Spleen (tissue), 11 donors: ENCODE measurements at regions not wholly inside any gene's neighbourhood (a gene's known extent, or its start where the extent isn't known, plus 50 kb on each side); places are given as distances from the start of the nearest gene placed in this dataset.

Source experiments
- DNase-seq: peaks from one replicate; pipeline ENCODE4 v3.0.0-alpha.2; 2020
- H3K27ac ChIP-seq, 8 donors: fragments of 200-600 bp; sonication (generic) in 7 of 8; 1 replicate in 4 of 8; 2 replicates in 4 of 8; pipeline versions ENCODE4 v1.5.0 to v1.8.0; 2016 to 2021; ENCODE audit warnings: inconsistent platforms in 4 of 8, mild to moderate bottlenecking in 4 of 8, moderate library complexity in 1 of 8
- H3K27me3 ChIP-seq, 7 donors: fragments of 200-600 bp; sonication (generic) in 6 of 7; replicated peaks in 1 of 7; 1 replicate in 4 of 7; 2 replicates in 3 of 7; pipeline versions ENCODE4 v1.5.0 to v1.8.0; 2016 to 2021; ENCODE audit warnings: inconsistent platforms in 3 of 7, mild to moderate bottlenecking in 1 of 7
- H3K36me3 ChIP-seq, 6 donors: fragments of 200-600 bp; sonication (generic) in 5 of 6; 1 replicate in 4 of 6; 2 replicates in 2 of 6; pipeline versions ENCODE4 v1.5.0 to v1.8.0; 2016 to 2021; ENCODE audit warnings: inconsistent platforms in 2 of 6
- H3K4me1 ChIP-seq, 6 donors: fragments of 200-600 bp; sonication (generic) in 5 of 6; 1 replicate in 3 of 6; 2 replicates in 3 of 6; pipeline versions ENCODE4 v1.5.0 to v1.8.0; 2016 to 2021; ENCODE audit warnings: inconsistent platforms in 3 of 6
- H3K4me3 ChIP-seq, 8 donors: fragments of 200-600 bp; sonication (generic) in 7 of 8; 1 replicate in 4 of 8; 2 replicates in 4 of 8; pipeline versions ENCODE4 v1.5.0 to v1.8.0; 2016 to 2021; ENCODE audit warnings: inconsistent platforms in 4 of 8, mild to moderate bottlenecking in 4 of 8, moderate library complexity in 2 of 8
- H3K9me3 ChIP-seq, 8 donors: fragments of 200-600 bp; sonication (generic) in 7 of 8; 1 replicate in 4 of 8; 2 replicates in 4 of 8; pipeline versions ENCODE4 v1.5.0 to v1.8.0; 2016 to 2021; ENCODE audit warnings: inconsistent platforms in 4 of 8
- CTCF ChIP-seq, 11 experiments: fragments of 200-600 bp in 7 of 11; fragments of 450-650 bp in 4 of 11; sonication (generic) in 4 of 11; IDR thresholded peaks in 8 of 11; conservative IDR thresholded peaks in 3 of 11; 1 replicate in 7 of 11; 2 replicates in 4 of 11; pipeline versions ENCODE4 v1.4.0 to v1.8.0; 2016 to 2021; ENCODE audit warnings: antibody characterized with exemption in 11 of 11, inconsistent platforms in 4 of 11, mild to moderate bottlenecking in 1 of 11
- POLR2A ChIP-seq, 3 donors: fragments of 450-650 bp; IDR thresholded peaks; one replicate each; pipeline ENCODE4 v1.5.1; 2017; ENCODE audit warnings: antibody characterized with exemption in 3 of 3, mild to moderate bottlenecking in 1 of 3
- POLR2AphosphoS5 ChIP-seq, 3 donors: sonication (generic); formaldehyde crosslinking; IDR thresholded peaks; one replicate each; pipeline ENCODE4 v1.5.1; 2017; ENCODE audit warnings: antibody characterized with exemption in 3 of 3
- WGBS, 5 donors: extraction: QIAGEN DNeasy Blood & Tissue Kit in 3 of 5; methylation state at CpG; one replicate each; pipeline versions ENCODE4 v1.1.5 to v1.1.7; 2013 to 2018; 5-methylcytosine and 5-hydroxymethylcytosine counted together
- intact Hi-C: fragments of 100-400 bp; cut with DNase I; formaldehyde crosslinking; loops from one replicate; pipeline ENCODE4 v1.15.0; 2023; ENCODE audit warnings: low total_unique reads
- donor health status: healthy with polysubstance abuse.
- donor health status: DM: no; HTN: no; CAD: no; lungs with moderate emphysema.
- donor health status: DM: no; HTN: no; CAD: no.
- donor health status: Bipolar disorder and iron deficiency.
- donor health status: healthy.
- donor health status: DM: no; HTN: no; CAD: no.
- donor health status: DM: yes; HTN: yes; CAD: no.

- TF ChIP-seq POLR2AphosphoS5 (IDR thresholded peaks at IDR 0.05) (no peak), CTCF (IDR thresholded peaks at IDR 0.05 in 8 of 11, conservative IDR thresholded peaks at IDR 0.05 in 3 of 11) (no peak), POLR2A (IDR thresholded peaks at IDR 0.05) (no peak)
- Histone ChIP-seq H3K4me1 (peaks cover 11 to 29% (median 19%) of the 10 kb centered on the region in 6 donors), H3K4me3 (no peak overlapping the region), H3K27me3 (no peaks in the 10 kb centered on the region), H3K36me3 (no peaks in the 10 kb centered on the region), H3K27ac (peak overlapping the region in 5 of 8 donors; percentile 3 to 68 (median 53)), H3K9me3 (no peaks in the 10 kb centered on the region)
- intact Hi-C loops: no loop called here
- 91 to 96% (median 94%) methylated on average over 6 of the region's 6 CpGs for WGBS, 5 donors
- DNase-seq: no peak
Observed at GRCh38 chr2:12178289-12179080, 432.1 kb downstream of the LPIN1 start.

GRCh38 chr2:12180031-12180430 is 433.6 kb downstream of the LPIN1 start:
- Histone ChIP-seq H3K9me3 (no peaks in the 10 kb centered on the region), H3K27me3 (no peaks in the 10 kb centered on the region), H3K36me3 (no peaks in the 10 kb centered on the region), H3K4me1 (peaks cover 11 to 29% (median 19%) of the 10 kb centered on the region in 6 donors), H3K27ac (no peak overlapping the region), H3K4me3 (no peak overlapping the region)
- TF ChIP-seq POLR2AphosphoS5 (IDR thresholded peaks at IDR 0.05): no peak
- no peak for TF ChIP-seq CTCF (IDR thresholded peaks at IDR 0.05 in 8 of 11, conservative IDR thresholded peaks at IDR 0.05 in 3 of 11)
- TF ChIP-seq POLR2A (IDR thresholded peaks at IDR 0.05): no peak
- intact Hi-C loops: no loop called here
- no peak for DNase-seq
- 66 to 88% (median 83%) methylated on average over 2 of the region's 2 CpGs for WGBS, 5 donors

GRCh38 chr2:12183032-12183645 is 436.7 kb downstream of the LPIN1 start:
- DNase-seq: no peak
- no peak overlapping the region for H3K27ac ChIP-seq

More at GRCh38 chr2:12183032-12183645, 436.7 kb downstream of the LPIN1 start:
- Histone ChIP-seq H3K4me3 (no peak overlapping the region), H3K36me3 (no peaks in the 10 kb centered on the region), H3K4me1 (peaks cover 0 to 8% (median 1%) of the 10 kb centered on the region in 6 donors), H3K9me3 (no peaks in the 10 kb centered on the region), H3K27me3 (no peaks in the 10 kb centered on the region)
- no peak for TF ChIP-seq POLR2AphosphoS5 (IDR thresholded peaks at IDR 0.05)
- no peak for TF ChIP-seq POLR2A (IDR thresholded peaks at IDR 0.05)
- no peak for TF ChIP-seq CTCF (IDR thresholded peaks at IDR 0.05 in 8 of 11, conservative IDR thresholded peaks at IDR 0.05 in 3 of 11)
- intact Hi-C loops: no loop called here
- WGBS, 5 donors: 61 to 66% (median 64%) methylated on average over 3 of the region's 3 CpGs
